Pancreas (tissue), 10 donors: ENCODE measurements at regions not wholly inside any gene's neighbourhood (a gene's known extent, or its start where the extent isn't known, plus 50 kb on each side); places are given as distances from the start of the nearest gene placed in this dataset.
A peak's percentile ranks its signal among the peaks of the same experiment; 100 is the strongest.

Experiments used
- ATAC-seq, 4 donors: fragments of 200-7000 bp; cut with Tn5 transposase; one replicate each; pipeline versions ENCODE4 v1.8.0 to v1.9.1; 2020; ENCODE audit warnings: mild to moderate bottlenecking in 4 of 4, moderate library complexity in 4 of 4
- DNase-seq, 6 donors: peaks; one replicate each; pipeline ENCODE4 v3.0.0-alpha.2; 2020
- FAIRE-seq: peaks from 2 replicates; lab custom pipeline; 2012; peaks lifted over from hg19 to GRCh38; lab: Jason Lieb, UNC
- H3K27ac ChIP-seq, 4 donors: fragments of 200-600 bp; sonication (generic); 1 replicate in 3 of 4; 2 replicates in 1 of 4; pipeline versions ENCODE4 v1.5.0 to v1.8.0; 2020
- H3K27me3 ChIP-seq, 4 donors: fragments of 200-600 bp; one replicate each; pipeline ENCODE4 v1.8.0; 2021
- H3K36me3 ChIP-seq, 3 donors: fragments of 200-600 bp; sonication (generic) in 1 of 3; one replicate each; pipeline versions ENCODE4 v1.5.0 to v1.8.0; 2020 to 2021
- H3K4me1 ChIP-seq, 3 donors: fragments of 200-600 bp; one replicate each; pipeline ENCODE4 v1.8.0; 2021
- H3K4me3 ChIP-seq, 4 donors: fragments of 200-600 bp; sonication (generic) in 2 of 4; one replicate each; pipeline versions ENCODE4 v1.5.0 to v1.8.0; 2020 to 2021
- H3K9me3 ChIP-seq, 4 donors: fragments of 200-600 bp; one replicate each; pipeline ENCODE4 v1.8.0; 2021
- WGBS, 2 donors: extraction: QIAGEN DNeasy Blood & Tissue Kit; methylation state at CpG; one replicate each; pipeline ENCODE4 v1.1.7; 2013; 5-methylcytosine and 5-hydroxymethylcytosine counted together
- intact Hi-C, 3 donors: fragments of 100-400 bp; cut with DNase I; formaldehyde crosslinking; loops; one replicate each; pipeline versions ENCODE4 v1.11.1 to v1.14.2; 2022
- TF ChIP-seq, protein P1 (sequence below), 4 donors: fragments of 200-600 bp; sonication (generic) in 3 of 4; IDR thresholded peaks; one replicate each; pipeline versions ENCODE4 v1.5.0 to v1.8.0; 2021; ENCODE audit warnings: antibody characterized with exemption in 4 of 4
- donor health status: healthy with polysubstance abuse.
- donor health status: DM: no; HTN: no; CAD: no; lungs with moderate emphysema.
- donor health status: DM: no; HTN: no; CAD: no.
- donor health status: control.
- donor health status: control.
- donor health status: Bipolar disorder and iron deficiency.
- donor health status: DM: yes; HTN: yes; CAD: no.
- donor health status: DM: no; HTN: no; CAD: no.
- donor health status: DM: no; HTN: no; CAD: no.
- donor health status: DM: yes; HTN: yes; CAD: no.

- no peak for FAIRE-seq
- Histone ChIP-seq H3K4me3 (no peak overlapping the region), H3K4me1 (no peaks in the 10 kb centered on the region), H3K36me3 (no peaks in the 10 kb centered on the region), H3K27me3 (no peaks in the 10 kb centered on the region), H3K9me3 (no peaks in the 10 kb centered on the region), H3K27ac (no peak overlapping the region)
- no peak for DNase-seq
- no peak for ATAC-seq
- TF ChIP-seq, protein P1, sequence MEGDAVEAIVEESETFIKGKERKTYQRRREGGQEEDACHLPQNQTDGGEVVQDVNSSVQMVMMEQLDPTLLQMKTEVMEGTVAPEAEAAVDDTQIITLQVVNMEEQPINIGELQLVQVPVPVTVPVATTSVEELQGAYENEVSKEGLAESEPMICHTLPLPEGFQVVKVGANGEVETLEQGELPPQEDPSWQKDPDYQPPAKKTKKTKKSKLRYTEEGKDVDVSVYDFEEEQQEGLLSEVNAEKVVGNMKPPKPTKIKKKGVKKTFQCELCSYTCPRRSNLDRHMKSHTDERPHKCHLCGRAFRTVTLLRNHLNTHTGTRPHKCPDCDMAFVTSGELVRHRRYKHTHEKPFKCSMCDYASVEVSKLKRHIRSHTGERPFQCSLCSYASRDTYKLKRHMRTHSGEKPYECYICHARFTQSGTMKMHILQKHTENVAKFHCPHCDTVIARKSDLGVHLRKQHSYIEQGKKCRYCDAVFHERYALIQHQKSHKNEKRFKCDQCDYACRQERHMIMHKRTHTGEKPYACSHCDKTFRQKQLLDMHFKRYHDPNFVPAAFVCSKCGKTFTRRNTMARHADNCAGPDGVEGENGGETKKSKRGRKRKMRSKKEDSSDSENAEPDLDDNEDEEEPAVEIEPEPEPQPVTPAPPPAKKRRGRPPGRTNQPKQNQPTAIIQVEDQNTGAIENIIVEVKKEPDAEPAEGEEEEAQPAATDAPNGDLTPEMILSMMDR (IDR thresholded peaks at IDR 0.05), result no peak
- WGBS, 2 donors, result 28 to 32% methylated on average over 2 of the region's 2 CpGs
- intact Hi-C loops, result no loop called here
Measured at GRCh38 chr16:61564716-61565115, 471.5 kb downstream of the CDH8 start.

- Histone ChIP-seq H3K9me3 (no peaks in the 10 kb centered on the region), H3K36me3 (no peaks in the 10 kb centered on the region), H3K27ac (no peak overlapping the region), H3K4me1 (no peaks in the 10 kb centered on the region), H3K4me3 (no peak overlapping the region), H3K27me3 (no peaks in the 10 kb centered on the region)
- intact Hi-C loops, result no loop called here
- TF ChIP-seq, protein P1 (IDR thresholded peaks at IDR 0.05), result no peak
- FAIRE-seq, result no peak
- no peak for ATAC-seq
- 73 to 78% methylated on average over 24 of the region's 24 CpGs for WGBS, 2 donors
- peak in 2 of 6 donors; percentile 6 to 52 for DNase-seq
Measured at GRCh38 chr16:61555718-61556441, 480.4 kb downstream of the CDH8 start.

- FAIRE-seq (no peak), DNase-seq (no peak), ATAC-seq (no peak)
- intact Hi-C loops, result no loop called here
- no peaks in the 10 kb centered on the region for H3K36me3 ChIP-seq
- no peaks in the 10 kb centered on the region for H3K4me1 ChIP-seq
- H3K27me3 ChIP-seq, result no peaks in the 10 kb centered on the region
- no peak overlapping the region for H3K4me3 ChIP-seq
- TF ChIP-seq, protein P1 (IDR thresholded peaks at IDR 0.05), result no peak
- H3K27ac ChIP-seq, result no peak overlapping the region
- 46 to 51% methylated on average over 2 of the region's 2 CpGs for whole genome bisulfite sequencing, 2 donors
- H3K9me3 ChIP-seq, result no peaks in the 10 kb centered on the region
Measured at GRCh38 chr16:61549327-61549726, 486.9 kb downstream of the CDH8 start.

- H3K4me1 ChIP-seq, result no peaks in the 10 kb centered on the region
- H3K9me3 ChIP-seq, result no peaks in the 10 kb centered on the region
- intact Hi-C loops, result no loop called here
- no peak overlapping the region for H3K27ac ChIP-seq
- DNase-seq, result no peak
- no peaks in the 10 kb centered on the region for H3K27me3 ChIP-seq
- no peak overlapping the region for H3K4me3 ChIP-seq
- no peak for FAIRE-seq
- no peak for ATAC-seq
- H3K36me3 ChIP-seq, result no peaks in the 10 kb centered on the region
- TF ChIP-seq, protein P1 (IDR thresholded peaks at IDR 0.05), result no peak
Measured at GRCh38 chr16:61547626-61548025, 488.6 kb downstream of the CDH8 start.

- TF ChIP-seq, protein P1 (IDR thresholded peaks at IDR 0.05), result no peak
- no peaks in the 10 kb centered on the region for H3K4me1 ChIP-seq
- intact Hi-C loops, result no loop called here
Measured at GRCh38 chr16:61544165-61544564, 492.1 kb downstream of the CDH8 start.

More at GRCh38 chr16:61544165-61544564, 492.1 kb downstream of the CDH8 start:
- no peaks in the 10 kb centered on the region for H3K9me3 ChIP-seq
- H3K36me3 ChIP-seq, result no peaks in the 10 kb centered on the region
- 28 to 32% methylated on average over 2 of the region's 2 CpGs for WGBS, 2 donors
- no peaks in the 10 kb centered on the region for H3K27me3 ChIP-seq
- DNase-seq, result no peak
- FAIRE-seq, result no peak
- no peak overlapping the region for H3K4me3 ChIP-seq
- no peak overlapping the region for H3K27ac ChIP-seq
- no peak for ATAC-seq
